Left renal pelvis (tissue), 4 donors: ENCODE measurements at regions not wholly inside any gene's neighbourhood (a gene's known extent, or its start where the extent isn't known, plus 50 kb on each side); places are given as distances from the start of the nearest gene placed in this dataset.

Experiments
- DNase-seq, 4 donors: peaks; one replicate each; pipeline ENCODE4 v3.0.0-alpha.2; 2013; ENCODE audit warnings: low read depth in 4 of 4, low spot score in 3 of 4

GRCh38 chr11:19350160-19350559 lies 109.4 kb upstream of the E2F8 start:
- DNase-seq: no peak

- no peak for DNase-seq
Observed at GRCh38 chr11:19349340-19350025, 108.7 kb upstream of the E2F8 start.

- no peak for DNase-seq
Observed at GRCh38 chr11:19347911-19348310, 107.2 kb upstream of the E2F8 start.

GRCh38 chr11:19345848-19346681 lies 105.3 kb upstream of the E2F8 start:
- DNase-seq: no peak

- no peak for DNase-seq
Observed at GRCh38 chr11:19345519-19345847, 104.7 kb upstream of the E2F8 start.

GRCh38 chr11:19344661-19345518 lies 104.1 kb upstream of the E2F8 start:
- no peak for DNase-seq

GRCh38 chr11:19342036-19342435 lies 101.3 kb upstream of the E2F8 start:
- DNase-seq: no peak

GRCh38 chr11:19338375-19338774 lies 97.6 kb upstream of the E2F8 start:
- DNase-seq: no peak

- DNase-seq: no peak
Observed at GRCh38 chr11:19337779-19338178, 97.0 kb upstream of the E2F8 start.

- DNase-seq: no peak
Observed at GRCh38 chr11:19336331-19336730, 95.6 kb upstream of the E2F8 start.

- DNase-seq: no peak
Observed at GRCh38 chr11:19332476-19332875, 91.7 kb upstream of the E2F8 start.

- no peak for DNase-seq
Observed at GRCh38 chr11:19330416-19330815, 89.7 kb upstream of the E2F8 start.

GRCh38 chr11:19329970-19330369 lies 89.2 kb upstream of the E2F8 start:
- no peak for DNase-seq

- DNase-seq: no peak
Observed at GRCh38 chr11:19328586-19329311, 88.0 kb upstream of the E2F8 start.

GRCh38 chr11:19327280-19327679 lies 86.5 kb upstream of the E2F8 start:
- DNase-seq: no peak

GRCh38 chr11:19326499-19326898 lies 85.8 kb upstream of the E2F8 start:
- DNase-seq: no peak

- no peak for DNase-seq
Observed at GRCh38 chr11:19323502-19323901, 82.8 kb upstream of the E2F8 start.

- no peak for DNase-seq
Observed at GRCh38 chr11:19321351-19321750, 80.6 kb upstream of the E2F8 start.

GRCh38 chr11:19320827-19321226 lies 80.1 kb upstream of the E2F8 start:
- no peak for DNase-seq

GRCh38 chr11:19316434-19316833 lies 75.7 kb upstream of the E2F8 start:
- DNase-seq: no peak

- no peak for DNase-seq
Observed at GRCh38 chr11:19315511-19315910, 74.8 kb upstream of the E2F8 start.
